ENCODE measurements at regions not wholly inside any gene's neighbourhood (a gene's known extent, or its start where the extent isn't known, plus 50 kb on each side); places are given as distances from the start of the nearest gene placed in this dataset.

DNA sequence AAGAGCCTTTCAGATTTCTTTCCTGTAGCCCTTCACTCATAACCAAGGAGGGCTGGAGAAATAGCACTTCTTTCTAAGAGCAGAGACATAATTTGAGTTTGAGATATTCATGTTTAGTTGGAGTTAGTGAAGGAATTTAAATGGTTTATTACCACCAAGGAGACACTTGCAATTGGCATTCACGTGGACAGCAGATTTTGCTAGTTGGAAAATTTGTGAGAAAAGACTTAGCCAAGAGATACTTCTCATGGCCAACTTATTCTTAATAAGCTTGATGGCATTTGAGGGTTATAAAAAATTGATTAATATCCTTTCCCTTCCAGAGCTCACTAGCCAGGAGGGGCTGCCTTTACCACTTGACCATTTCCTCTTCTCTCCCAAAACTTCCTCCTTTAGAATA is 518.7 kb downstream of the TNS1 start:
- 89 to 99% methylated on average over 1 of the region's 1 CpG for WGBS, 2 donors

DNA sequence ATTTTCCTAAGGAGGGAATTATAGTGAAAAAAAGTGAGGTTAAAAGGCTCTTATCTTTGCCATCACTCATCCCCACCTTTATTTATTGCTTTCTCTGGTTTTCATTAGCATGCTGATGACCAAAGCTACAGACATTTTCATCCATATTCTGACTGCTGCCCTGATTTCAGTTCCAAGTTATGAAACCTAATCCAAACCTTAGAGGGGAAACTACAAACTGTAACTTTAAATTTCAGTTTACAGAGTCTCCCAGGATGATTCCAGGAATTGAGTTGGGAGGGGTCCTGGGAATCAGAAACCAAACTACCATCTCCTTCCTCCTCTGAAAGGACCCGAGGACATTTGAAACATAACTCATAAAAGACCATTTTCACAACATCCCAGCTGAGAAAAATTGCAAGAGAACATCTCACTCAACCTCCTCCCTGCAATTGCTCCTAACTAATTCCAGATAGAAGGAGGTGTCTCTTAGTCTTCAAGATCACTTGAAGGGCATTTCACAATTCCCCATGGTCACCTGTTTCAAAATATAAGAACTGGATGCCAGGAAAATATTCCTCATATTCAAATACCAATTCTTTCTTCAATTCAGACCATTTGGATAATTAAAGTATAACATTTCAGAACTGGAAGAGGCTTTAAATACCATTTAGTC is 520.6 kb downstream of the TNS1 start:
- Histone ChIP-seq H3K4me1 (peaks cover 0 to 7% (median 0%) of the 10 kb centered on the region in 9 donors), H3K27ac (no peak overlapping the region), H3K4me3 (no peak overlapping the region), H3K27me3 (no peaks in the 10 kb centered on the region), H3K9me3 (peaks cover 0 to 8% (median 0%) of the 10 kb centered on the region in 11 donors), H3K36me3 (no peaks in the 10 kb centered on the region)
- DNase-seq (no peak), ATAC-seq (no peak)
- intact Hi-C loops (cut with DNase I): no loop called here
- TF ChIP-seq, protein P1, sequence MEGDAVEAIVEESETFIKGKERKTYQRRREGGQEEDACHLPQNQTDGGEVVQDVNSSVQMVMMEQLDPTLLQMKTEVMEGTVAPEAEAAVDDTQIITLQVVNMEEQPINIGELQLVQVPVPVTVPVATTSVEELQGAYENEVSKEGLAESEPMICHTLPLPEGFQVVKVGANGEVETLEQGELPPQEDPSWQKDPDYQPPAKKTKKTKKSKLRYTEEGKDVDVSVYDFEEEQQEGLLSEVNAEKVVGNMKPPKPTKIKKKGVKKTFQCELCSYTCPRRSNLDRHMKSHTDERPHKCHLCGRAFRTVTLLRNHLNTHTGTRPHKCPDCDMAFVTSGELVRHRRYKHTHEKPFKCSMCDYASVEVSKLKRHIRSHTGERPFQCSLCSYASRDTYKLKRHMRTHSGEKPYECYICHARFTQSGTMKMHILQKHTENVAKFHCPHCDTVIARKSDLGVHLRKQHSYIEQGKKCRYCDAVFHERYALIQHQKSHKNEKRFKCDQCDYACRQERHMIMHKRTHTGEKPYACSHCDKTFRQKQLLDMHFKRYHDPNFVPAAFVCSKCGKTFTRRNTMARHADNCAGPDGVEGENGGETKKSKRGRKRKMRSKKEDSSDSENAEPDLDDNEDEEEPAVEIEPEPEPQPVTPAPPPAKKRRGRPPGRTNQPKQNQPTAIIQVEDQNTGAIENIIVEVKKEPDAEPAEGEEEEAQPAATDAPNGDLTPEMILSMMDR (IDR thresholded peaks at IDR 0.05): no peak
- WGBS, 2 donors: 64 to 66% methylated on average over 1 of the region's 1 CpG

More for the DNA sequence above, 518.7 kb downstream of the TNS1 start:
- peaks cover 0 to 8% (median 0%) of the 10 kb centered on the region in 11 donors for H3K9me3 ChIP-seq
- H3K4me1 ChIP-seq: peaks cover 0 to 3% (median 0%) of the 10 kb centered on the region in 9 donors
- ATAC-seq: no peak
- H3K27ac ChIP-seq: no peak overlapping the region
- DNase-seq: no peak
- TF ChIP-seq, protein P1 (IDR thresholded peaks at IDR 0.05): no peak
- H3K36me3 ChIP-seq: no peaks in the 10 kb centered on the region
- H3K4me3 ChIP-seq: no peak overlapping the region
- intact Hi-C loops (cut with DNase I): no loop called here
- H3K27me3 ChIP-seq: no peaks in the 10 kb centered on the region

DNA sequence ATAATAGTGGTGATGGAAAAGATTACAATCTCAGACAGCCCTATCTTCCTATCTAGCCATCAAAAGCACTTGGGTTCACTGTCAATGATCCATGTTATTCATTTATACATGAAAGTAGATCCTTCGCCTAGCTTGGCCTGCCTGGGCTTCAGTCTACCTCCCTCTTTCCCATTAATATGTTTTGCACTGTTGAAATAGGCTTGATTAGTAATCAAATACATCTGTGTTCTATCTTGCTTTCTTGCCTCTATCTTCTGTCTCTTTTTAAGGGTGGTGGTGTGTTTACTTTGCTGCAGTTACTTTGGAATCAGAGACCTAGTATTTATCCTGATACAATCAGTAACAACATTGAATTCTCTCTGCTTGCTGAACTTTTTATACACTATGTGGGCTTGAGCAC is 521.2 kb downstream of the TNS1 start:
- Histone ChIP-seq H3K9me3 (peaks cover 0 to 8% (median 0%) of the 10 kb centered on the region in 11 donors), H3K4me3 (no peak overlapping the region), H3K27ac (no peak overlapping the region), H3K4me1 (peaks cover 0 to 7% (median 0%) of the 10 kb centered on the region in 9 donors), H3K27me3 (no peaks in the 10 kb centered on the region), H3K36me3 (no peaks in the 10 kb centered on the region)
- DNase-seq (no peak), ATAC-seq (no peak)
- intact Hi-C loops (cut with DNase I): no loop called here
- WGBS, 2 donors: 94 to 96% methylated on average over 1 of the region's 1 CpG
- TF ChIP-seq, protein P1 (IDR thresholded peaks at IDR 0.05): no peak

DNA sequence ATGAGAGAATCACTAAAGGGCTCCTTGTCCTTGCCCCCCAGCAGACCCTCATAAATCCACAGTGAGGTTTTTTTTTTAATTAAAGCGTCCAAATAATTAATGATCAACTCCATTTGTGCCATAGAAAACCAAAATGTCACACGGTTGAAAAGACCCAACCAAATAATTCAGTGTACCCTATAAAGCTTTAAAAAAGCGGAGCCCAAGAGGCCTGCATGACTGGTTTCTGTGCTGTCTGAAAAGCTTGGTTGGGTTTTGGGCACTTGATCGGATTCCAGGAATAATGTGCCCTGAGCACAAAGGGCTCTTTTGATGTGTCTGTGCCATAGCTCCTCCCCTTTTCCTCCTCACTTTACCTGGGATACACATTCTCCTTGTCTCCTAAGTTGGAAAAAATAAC is 523.2 kb downstream of the TNS1 start:
- no peak for DNase-seq
- 87% methylated on average over 4 of the region's 4 CpGs for WGBS, 2 donors
- no peaks in the 10 kb centered on the region for H3K36me3 ChIP-seq
- intact Hi-C loops (cut with DNase I): no loop called here
- H3K27ac ChIP-seq: no peak overlapping the region
- no peaks in the 10 kb centered on the region for H3K27me3 ChIP-seq
- peaks cover 0 to 8% (median 0%) of the 10 kb centered on the region in 11 donors for H3K9me3 ChIP-seq
- no peak overlapping the region for H3K4me3 ChIP-seq
- peaks cover 0 to 7% (median 0%) of the 10 kb centered on the region in 9 donors for H3K4me1 ChIP-seq
- ATAC-seq: no peak
- TF ChIP-seq, protein P1 (IDR thresholded peaks at IDR 0.05): no peak
